Upper lobe of left lung (tissue), 6 donors: ENCODE measurements at regions not wholly inside any gene's neighbourhood (a gene's known extent, or its start where the extent isn't known, plus 50 kb on each side); places are given as distances from the start of the nearest gene placed in this dataset.

ENCODE experiments used
- ATAC-seq, 2 donors: fragments of 200-7000 bp; cut with Tn5 transposase; one replicate each; pipeline ENCODE4 v1.9.1; 2022; ENCODE audit warnings: mild to moderate bottlenecking in 2 of 2, moderate library complexity in 2 of 2; ENCODE audit not compliant: low FRiP score in 2 of 2
- DNase-seq, 2 donors: peaks; one replicate each; pipeline ENCODE4 v3.0.0-alpha.2; 2019 to 2020
- H3K27ac ChIP-seq, 4 donors: fragments of 200-600 bp; sonication (generic); one replicate each; pipeline ENCODE4 v1.5.1; 2016 to 2019
- H3K27me3 ChIP-seq, 4 donors: fragments of 200-600 bp; sonication (generic); one replicate each; pipeline ENCODE4 v1.5.1; 2017 to 2019
- H3K36me3 ChIP-seq, 4 donors: fragments of 200-600 bp; sonication (generic); one replicate each; pipeline ENCODE4 v1.5.1; 2016 to 2019
- H3K4me1 ChIP-seq, 4 donors: fragments of 200-600 bp; sonication (generic); one replicate each; pipeline ENCODE4 v1.5.1; 2018 to 2019
- H3K4me3 ChIP-seq, 4 donors: fragments of 200-600 bp; sonication (generic); one replicate each; pipeline ENCODE4 v1.5.1; 2017 to 2019; ENCODE audit warnings: mild to moderate bottlenecking in 2 of 4, moderate library complexity in 1 of 4
- H3K9me3 ChIP-seq, 4 donors: fragments of 200-600 bp; sonication (generic); one replicate each; pipeline ENCODE4 v1.5.1; 2018 to 2019
- CTCF ChIP-seq, 6 experiments: fragments of 450-650 bp in 4 of 6; fragments of 200-600 bp in 2 of 6; sonication (generic) in 2 of 6; IDR thresholded peaks; one replicate each; pipeline ENCODE4 v1.5.1; 2016 to 2019; ENCODE audit warnings: antibody characterized with exemption in 6 of 6
- EP300 ChIP-seq, 4 donors: sonication (generic); formaldehyde crosslinking; IDR thresholded peaks; one replicate each; pipeline ENCODE4 v1.5.1; 2017; ENCODE audit warnings: antibody characterized with exemption in 4 of 4, control low read depth in 2 of 4
- POLR2A ChIP-seq, 4 donors: fragments of 450-650 bp; IDR thresholded peaks; one replicate each; pipeline ENCODE4 v1.5.1; 2016 to 2017; ENCODE audit warnings: antibody characterized with exemption in 4 of 4, mild to moderate bottlenecking in 2 of 4
- POLR2AphosphoS5 ChIP-seq, 2 donors: sonication (generic); formaldehyde crosslinking; IDR thresholded peaks; one replicate each; pipeline ENCODE4 v1.5.1; 2017; ENCODE audit warnings: antibody characterized with exemption in 2 of 2
- WGBS, 2 donors: methylation state at CpG; one replicate each; pipeline ENCODE4 v1.1.5; 2017 to 2018; 5-methylcytosine and 5-hydroxymethylcytosine counted together
- donor health status: DM: no; HTN: no; CAD: no; lungs with moderate emphysema.
- donor health status: DM: no; HTN: yes; CAD: no; lungs with severe emphysema.

- Histone ChIP-seq H3K4me1 (no peaks in the 10 kb centered on the region), H3K4me3 (no peak overlapping the region), H3K9me3 (no peaks in the 10 kb centered on the region), H3K27me3 (no peaks in the 10 kb centered on the region), H3K36me3 (no peaks in the 10 kb centered on the region), H3K27ac (no peak overlapping the region)
- no peak for TF ChIP-seq POLR2A (IDR thresholded peaks at IDR 0.05)
- TF ChIP-seq CTCF (IDR thresholded peaks at IDR 0.05): no peak
- no peak for TF ChIP-seq POLR2AphosphoS5 (IDR thresholded peaks at IDR 0.05)
- TF ChIP-seq EP300 (IDR thresholded peaks at IDR 0.05): no peak
- no peak for DNase-seq
- 85 to 92% methylated on average over 1 of the region's 1 CpG for WGBS, 2 donors
- no peak for ATAC-seq
These were observed 457.0 kb downstream of the INHBA start for GRCh38 chr7:41245916-41246315.

GRCh38 chr7:41244246-41244645 is 458.6 kb downstream of the INHBA start:
- Histone ChIP-seq H3K36me3 (no peaks in the 10 kb centered on the region), H3K4me1 (no peaks in the 10 kb centered on the region), H3K27ac (no peak overlapping the region), H3K9me3 (no peaks in the 10 kb centered on the region), H3K4me3 (no peak overlapping the region), H3K27me3 (no peaks in the 10 kb centered on the region)
- TF ChIP-seq EP300 (IDR thresholded peaks at IDR 0.05) (no peak), POLR2AphosphoS5 (IDR thresholded peaks at IDR 0.05) (no peak), CTCF (IDR thresholded peaks at IDR 0.05) (no peak), POLR2A (IDR thresholded peaks at IDR 0.05) (no peak)
- WGBS, 2 donors: 53 to 65% methylated on average over 4 of the region's 4 CpGs
- no peak for DNase-seq
- no peak for ATAC-seq

GRCh38 chr7:41241641-41242040 is 461.2 kb downstream of the INHBA start:
- Histone ChIP-seq H3K4me3 (no peak overlapping the region), H3K4me1 (no peaks in the 10 kb centered on the region), H3K27me3 (no peaks in the 10 kb centered on the region), H3K36me3 (no peaks in the 10 kb centered on the region), H3K27ac (no peak overlapping the region), H3K9me3 (no peaks in the 10 kb centered on the region)
- TF ChIP-seq EP300 (IDR thresholded peaks at IDR 0.05) (no peak), CTCF (IDR thresholded peaks at IDR 0.05) (no peak), POLR2A (IDR thresholded peaks at IDR 0.05) (no peak), POLR2AphosphoS5 (IDR thresholded peaks at IDR 0.05) (no peak)
- ATAC-seq: no peak
- DNase-seq: no peak
- WGBS, 2 donors: 80 to 84% methylated on average over 6 of the region's 6 CpGs

GRCh38 chr7:41239596-41239995 is 463.3 kb downstream of the INHBA start:
- DNase-seq (no peak), ATAC-seq (no peak)
- Histone ChIP-seq H3K27me3 (no peaks in the 10 kb centered on the region), H3K4me3 (no peak overlapping the region), H3K36me3 (no peaks in the 10 kb centered on the region), H3K27ac (no peak overlapping the region), H3K9me3 (no peaks in the 10 kb centered on the region), H3K4me1 (no peaks in the 10 kb centered on the region)
- 39 to 71% methylated on average over 1 of the region's 1 CpG for WGBS, 2 donors
- TF ChIP-seq POLR2A (IDR thresholded peaks at IDR 0.05): no peak
- TF ChIP-seq EP300 (IDR thresholded peaks at IDR 0.05): no peak
- no peak for TF ChIP-seq POLR2AphosphoS5 (IDR thresholded peaks at IDR 0.05)
- TF ChIP-seq CTCF (IDR thresholded peaks at IDR 0.05): no peak

- TF ChIP-seq POLR2AphosphoS5 (IDR thresholded peaks at IDR 0.05) (no peak), CTCF (IDR thresholded peaks at IDR 0.05) (no peak), EP300 (IDR thresholded peaks at IDR 0.05) (no peak), POLR2A (IDR thresholded peaks at IDR 0.05) (no peak)
- Histone ChIP-seq H3K27ac (no peak overlapping the region), H3K27me3 (no peaks in the 10 kb centered on the region), H3K4me1 (no peaks in the 10 kb centered on the region), H3K4me3 (no peak overlapping the region), H3K9me3 (no peaks in the 10 kb centered on the region), H3K36me3 (no peaks in the 10 kb centered on the region)
- no peak for DNase-seq
- ATAC-seq: no peak
- WGBS, 2 donors: 36 to 40% methylated on average over 1 of the region's 1 CpG
These were observed 464.0 kb downstream of the INHBA start for GRCh38 chr7:41238851-41239331.
